ENCODE measurements at regions not wholly inside any gene's neighbourhood (a gene's known extent, or its start where the extent isn't known, plus 50 kb on each side); places are given as distances from the start of the nearest gene placed in this dataset.

- DNase-seq (ENCODE audit: insufficient read length, low spot score) (no peak), FAIRE-seq (no peak)
- TF ChIP-seq POLR2A (IDR thresholded peaks at IDR 0.05; ENCODE audit: low read depth, low read length) (no peak), TAF1 (IDR thresholded peaks at IDR 0.05; ENCODE audit: low read depth, low read length) (no peak), POU2F2 (IDR thresholded peaks at IDR 0.05; ENCODE audit: low read depth, low read length) (no peak), POLR2AphosphoS5 (IDR thresholded peaks at IDR 0.05; ENCODE audit: low read depth, low read length) (no peak), SPI1 (IDR thresholded peaks at IDR 0.05; ENCODE audit: low read depth, low read length) (no peak), PAX5 (IDR thresholded peaks at IDR 0.05; ENCODE audit: insufficient read depth, low read length, severe bottlenecking) (no peak)
Observed at GRCh38 chr22:48316257-48317250, 1511.1 kb downstream of the BRD1 start.

GRCh38 chr22:48315439-48316256 lies 1512.0 kb downstream of the BRD1 start:
- no peak for TF ChIP-seq POLR2A (IDR thresholded peaks at IDR 0.05; ENCODE audit: low read depth, low read length)
- TF ChIP-seq TAF1 (IDR thresholded peaks at IDR 0.05; ENCODE audit: low read depth, low read length), result no peak
- TF ChIP-seq SPI1 (IDR thresholded peaks at IDR 0.05; ENCODE audit: low read depth, low read length), result no peak
- TF ChIP-seq PAX5 (IDR thresholded peaks at IDR 0.05; ENCODE audit: insufficient read depth, low read length, severe bottlenecking), result no peak
- TF ChIP-seq POLR2AphosphoS5 (IDR thresholded peaks at IDR 0.05; ENCODE audit: low read depth, low read length), result no peak
- TF ChIP-seq POU2F2 (IDR thresholded peaks at IDR 0.05; ENCODE audit: low read depth, low read length), result no peak
- FAIRE-seq (no peak), DNase-seq (ENCODE audit: insufficient read length, low spot score) (no peak)

- TF ChIP-seq PAX5 (IDR thresholded peaks at IDR 0.05; ENCODE audit: insufficient read depth, low read length, severe bottlenecking), result no peak
- TF ChIP-seq SPI1 (IDR thresholded peaks at IDR 0.05; ENCODE audit: low read depth, low read length), result no peak
- TF ChIP-seq POLR2AphosphoS5 (IDR thresholded peaks at IDR 0.05; ENCODE audit: low read depth, low read length), result no peak
- TF ChIP-seq TAF1 (IDR thresholded peaks at IDR 0.05; ENCODE audit: low read depth, low read length), result no peak
- TF ChIP-seq POLR2A (IDR thresholded peaks at IDR 0.05; ENCODE audit: low read depth, low read length), result no peak
- no peak for DNase-seq (ENCODE audit: insufficient read length, low spot score)
- no peak for FAIRE-seq
Observed at GRCh38 chr22:48314073-48314472, 1513.6 kb downstream of the BRD1 start.

GRCh38 chr22:48313175-48313830 lies 1514.4 kb downstream of the BRD1 start:
- no peak for DNase-seq (ENCODE audit: insufficient read length, low spot score)
- no peak for FAIRE-seq
- TF ChIP-seq POLR2AphosphoS5 (IDR thresholded peaks at IDR 0.05; ENCODE audit: low read depth, low read length), result no peak
- no peak for TF ChIP-seq PAX5 (IDR thresholded peaks at IDR 0.05; ENCODE audit: insufficient read depth, low read length, severe bottlenecking)
- no peak for TF ChIP-seq SPI1 (IDR thresholded peaks at IDR 0.05; ENCODE audit: low read depth, low read length)
- no peak for TF ChIP-seq POLR2A (IDR thresholded peaks at IDR 0.05; ENCODE audit: low read depth, low read length)
- TF ChIP-seq POU2F2 (IDR thresholded peaks at IDR 0.05; ENCODE audit: low read depth, low read length), result no peak
- no peak for TF ChIP-seq TAF1 (IDR thresholded peaks at IDR 0.05; ENCODE audit: low read depth, low read length)

- FAIRE-seq (no peak), DNase-seq (ENCODE audit: insufficient read length, low spot score) (no peak)
- TF ChIP-seq PAX5 (IDR thresholded peaks at IDR 0.05; ENCODE audit: insufficient read depth, low read length, severe bottlenecking), result no peak
- no peak for TF ChIP-seq TAF1 (IDR thresholded peaks at IDR 0.05; ENCODE audit: low read depth, low read length)
- TF ChIP-seq POU2F2 (IDR thresholded peaks at IDR 0.05; ENCODE audit: low read depth, low read length), result no peak
- TF ChIP-seq POLR2AphosphoS5 (IDR thresholded peaks at IDR 0.05; ENCODE audit: low read depth, low read length), result no peak
- TF ChIP-seq POLR2A (IDR thresholded peaks at IDR 0.05; ENCODE audit: low read depth, low read length), result no peak
- no peak for TF ChIP-seq SPI1 (IDR thresholded peaks at IDR 0.05; ENCODE audit: low read depth, low read length)
Observed at GRCh38 chr22:48310740-48311139, 1516.9 kb downstream of the BRD1 start.

- TF ChIP-seq SPI1 (IDR thresholded peaks at IDR 0.05; ENCODE audit: low read depth, low read length) (no peak), POLR2A (IDR thresholded peaks at IDR 0.05; ENCODE audit: low read depth, low read length) (no peak), POU2F2 (IDR thresholded peaks at IDR 0.05; ENCODE audit: low read depth, low read length) (no peak), PAX5 (IDR thresholded peaks at IDR 0.05; ENCODE audit: insufficient read depth, low read length, severe bottlenecking) (no peak), TAF1 (IDR thresholded peaks at IDR 0.05; ENCODE audit: low read depth, low read length) (no peak), POLR2AphosphoS5 (IDR thresholded peaks at IDR 0.05; ENCODE audit: low read depth, low read length) (no peak)
- DNase-seq (ENCODE audit: insufficient read length, low spot score), result no peak
- no peak for FAIRE-seq
Observed at GRCh38 chr22:48310289-48310688, 1517.4 kb downstream of the BRD1 start.

GRCh38 chr22:48309836-48310235 lies 1517.8 kb downstream of the BRD1 start:
- FAIRE-seq, result no peak
- TF ChIP-seq SPI1 (IDR thresholded peaks at IDR 0.05; ENCODE audit: low read depth, low read length) (no peak), PAX5 (IDR thresholded peaks at IDR 0.05; ENCODE audit: insufficient read depth, low read length, severe bottlenecking) (no peak), TAF1 (IDR thresholded peaks at IDR 0.05; ENCODE audit: low read depth, low read length) (no peak), POLR2AphosphoS5 (IDR thresholded peaks at IDR 0.05; ENCODE audit: low read depth, low read length) (no peak), POLR2A (IDR thresholded peaks at IDR 0.05; ENCODE audit: low read depth, low read length) (no peak), POU2F2 (IDR thresholded peaks at IDR 0.05; ENCODE audit: low read depth, low read length) (no peak)
- no peak for DNase-seq (ENCODE audit: insufficient read length, low spot score)

- TF ChIP-seq TAF1 (IDR thresholded peaks at IDR 0.05; ENCODE audit: low read depth, low read length), result no peak
- TF ChIP-seq PAX5 (IDR thresholded peaks at IDR 0.05; ENCODE audit: insufficient read depth, low read length, severe bottlenecking), result no peak
- no peak for TF ChIP-seq POU2F2 (IDR thresholded peaks at IDR 0.05; ENCODE audit: low read depth, low read length)
- no peak for TF ChIP-seq SPI1 (IDR thresholded peaks at IDR 0.05; ENCODE audit: low read depth, low read length)
- no peak for TF ChIP-seq POLR2A (IDR thresholded peaks at IDR 0.05; ENCODE audit: low read depth, low read length)
- DNase-seq (ENCODE audit: insufficient read length, low spot score), result no peak
- no peak for FAIRE-seq
Observed at GRCh38 chr22:48309115-48309705, 1518.5 kb downstream of the BRD1 start.

Measured in GM12891 (cell line).